ENCODE measurements at regions not wholly inside any gene's neighbourhood (a gene's known extent, or its start where the extent isn't known, plus 50 kb on each side); places are given as distances from the start of the nearest gene placed in this dataset.

GRCh38 chr6:119734227-119734626 lies 384.7 kb upstream of the MAN1A1 start:
- no peak overlapping the region for H3K14ac ChIP-seq (ENCODE audit: insufficient read length)

More at GRCh38 chr6:119734227-119734626, 384.7 kb upstream of the MAN1A1 start:
- Histone ChIP-seq H2BK15ac (ENCODE audit: low read length) (no peak overlapping the region), H3K79me2 (ENCODE audit: control insufficient read depth in 1 of 2, insufficient read depth in 2 of 2, low read length in 2 of 2) (no peaks in the 10 kb centered on the region), H2AK5ac (ENCODE audit: low read depth, low read length) (no peak overlapping the region), H3K27me3 (replicated peaks in 1 of 4; ENCODE audit: control insufficient read depth in 3 of 4, extremely low read depth in 1 of 4, insufficient read depth in 3 of 4, low read length in 3 of 4) (no peaks in the 10 kb centered on the region), H2BK5ac (ENCODE audit: low read depth, low read length) (no peak overlapping the region), H3K4me1 (replicated peaks in 1 of 4; ENCODE audit: control insufficient read depth in 3 of 4, insufficient read depth in 4 of 4, low read length in 3 of 4) (no peaks in the 10 kb centered on the region), H3K36me3 (ENCODE audit: control insufficient read depth in 2 of 4, insufficient read depth in 4 of 4, low read length in 3 of 4) (no peaks in the 10 kb centered on the region), H3K4me2 (ENCODE audit: insufficient read depth in 1 of 2, low read depth in 2 of 2, low read length in 2 of 2) (no peak overlapping the region), H4K8ac (ENCODE audit: extremely low read depth, insufficient read depth, low read length) (no peak overlapping the region), H3K4me3 (ENCODE audit: extremely low read depth in 1 of 4, insufficient read depth in 2 of 4, low read depth in 3 of 4, low read length in 4 of 4) (no peak overlapping the region), H3K9ac (replicated peaks in 1 of 4; ENCODE audit: extremely low read depth in 1 of 4, low read depth in 3 of 4, low read length in 3 of 4) (no peak overlapping the region), H4K5ac (ENCODE audit: insufficient read length, low read depth, low read length) (no peak overlapping the region), H3K79me1 (ENCODE audit: low read depth, low read length) (no peaks in the 10 kb centered on the region), H4K91ac (replicated peaks; ENCODE audit: insufficient read length, low read length) (no peak overlapping the region), H2AFZ (ENCODE audit: low read length) (no peak overlapping the region), H3K18ac (ENCODE audit: extremely low read depth, low read length) (no peak overlapping the region), H3K27ac (ENCODE audit: low read depth, low read length) (no peak overlapping the region), H2BK20ac (ENCODE audit: low read length) (no peak overlapping the region), H3K9me3 (ENCODE audit: insufficient read depth in 2 of 2, low read depth in 1 of 2, low read length in 1 of 2) (no peaks in the 10 kb centered on the region), H4K20me1 (replicated peaks in 1 of 2; ENCODE audit: control insufficient read depth in 1 of 2, insufficient read depth in 2 of 2, low read length in 2 of 2) (no peaks in the 10 kb centered on the region), H3K56ac (replicated peaks; ENCODE audit: insufficient read length, low read depth, low read length) (no peak overlapping the region), H2BK120ac (replicated peaks; ENCODE audit: low read depth, low read length) (no peak overlapping the region), H3K23me2 (ENCODE audit: low read depth, low read length) (no peaks in the 10 kb centered on the region), H3K4ac (replicated peaks; ENCODE audit: insufficient read length, low read depth, low read length) (no peak overlapping the region), H2BK12ac (ENCODE audit: low read depth, low read length) (no peak overlapping the region), H3K23ac (ENCODE audit: insufficient read length) (no peak overlapping the region)
- CTCF ChIA-PET (ENCODE audit: partially characterized antibody) = interaction anchor here (0.8 to 2.1 kb wide), 5 partner anchors 8 to 586 kb away, joined by 3 to 4 read pairs (median 4); no protein-coding TSS in a partner anchor
- no peak for TF ChIP-seq TAF1 (IDR thresholded peaks at IDR 0.05; ENCODE audit: low read depth, low read length)
- TF ChIP-seq ATF2 (IDR thresholded peaks at IDR 0.05; ENCODE audit: low read length) = no peak
- TF ChIP-seq EP300 (IDR thresholded peaks at IDR 0.05; ENCODE audit: borderline replicate concordance in 1 of 2, low read depth in 2 of 2, low read length in 2 of 2) = no peak
- TF ChIP-seq HDAC6 (IDR thresholded peaks at IDR 0.05; ENCODE audit: low read depth, low read length) = no peak
- 79% methylated on average over 1 of the region's 1 CpG; no CpG with 5 or more reads in 1 of the 2 experiments for WGBS, 2 experiments (ENCODE audit: extremely low coverage in 1 of 2, insufficient coverage in 1 of 2, insufficient read length in 1 of 2, insufficient replicate concordance in 2 of 2, low coverage in 1 of 2, low lambda C conversion rate in 2 of 2, missing lambda C conversion rate in 1 of 2)
- DNase-seq (ENCODE audit: low read depth in 1 of 2, low spot score in 2 of 2) (no peak), FAIRE-seq (no peak)
- POLR2A ChIA-PET (ENCODE audit: partially characterized antibody) = no interaction called here
